GM19438 (cell line): ENCODE measurements at regions not wholly inside any gene's neighbourhood (a gene's known extent, or its start where the extent isn't known, plus 50 kb on each side); places are given as distances from the start of the nearest gene placed in this dataset.

Source experiments
- ATAC-seq: cut with Tn5 transposase; IDR thresholded peaks from one replicate; pipeline ENCODE4 v1.9.1; 2021; ENCODE audit warnings: low read depth; ENCODE audit not compliant: unreplicated experiment

- ATAC-seq: no peak
These were observed 244.2 kb upstream of the SALL3 start for GRCh38 chr18:78735131-78736014.

- ATAC-seq: no peak
These were observed 243.5 kb upstream of the SALL3 start for GRCh38 chr18:78736015-78736690.

DNA sequence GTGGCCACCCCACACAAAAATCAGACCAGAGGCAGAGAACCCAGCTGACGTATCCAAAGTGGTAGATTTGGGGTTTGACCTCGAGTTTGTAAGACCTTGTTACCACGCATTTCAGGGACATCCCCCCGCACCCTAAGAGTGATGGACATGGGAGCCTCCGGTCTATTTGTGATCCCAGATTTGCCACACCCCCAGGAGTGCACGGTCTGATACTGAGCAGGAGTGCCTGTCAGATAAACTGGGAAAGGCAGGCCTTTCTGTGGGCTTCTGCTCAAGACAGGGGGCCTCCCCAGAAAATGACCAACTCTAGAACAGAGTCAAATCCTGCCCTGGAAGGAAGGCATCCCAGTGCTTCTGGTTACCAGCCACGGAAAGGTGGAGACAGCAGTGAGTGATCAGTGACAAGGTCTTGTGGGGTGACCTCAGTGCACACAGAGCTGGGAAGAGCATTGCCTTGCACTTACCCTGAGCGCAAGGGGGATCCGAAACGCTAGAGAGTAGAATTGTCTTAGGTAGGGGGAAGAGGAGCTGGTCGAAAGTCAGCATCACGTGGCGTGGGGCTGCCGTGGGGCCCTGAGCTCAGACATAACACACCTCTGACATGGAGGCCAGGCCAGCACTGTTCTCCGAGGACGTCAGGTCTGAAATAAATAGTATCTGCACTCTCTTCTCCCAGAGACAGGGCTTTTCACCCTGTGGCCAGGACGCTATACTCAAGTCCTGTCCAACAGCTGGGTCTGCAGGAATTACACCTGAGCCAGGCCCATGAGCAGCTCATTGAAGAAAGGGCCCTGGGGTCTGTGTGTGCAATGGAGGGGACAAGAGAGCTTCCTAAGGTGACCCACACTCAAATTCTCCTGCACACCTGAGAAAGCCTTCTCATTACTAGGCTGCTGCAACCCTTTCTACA lies 242.4 kb upstream of the SALL3 start:
- no peak for ATAC-seq

- ATAC-seq: no peak
These were observed 241.4 kb upstream of the SALL3 start for GRCh38 chr18:78738076-78738690.

DNA sequence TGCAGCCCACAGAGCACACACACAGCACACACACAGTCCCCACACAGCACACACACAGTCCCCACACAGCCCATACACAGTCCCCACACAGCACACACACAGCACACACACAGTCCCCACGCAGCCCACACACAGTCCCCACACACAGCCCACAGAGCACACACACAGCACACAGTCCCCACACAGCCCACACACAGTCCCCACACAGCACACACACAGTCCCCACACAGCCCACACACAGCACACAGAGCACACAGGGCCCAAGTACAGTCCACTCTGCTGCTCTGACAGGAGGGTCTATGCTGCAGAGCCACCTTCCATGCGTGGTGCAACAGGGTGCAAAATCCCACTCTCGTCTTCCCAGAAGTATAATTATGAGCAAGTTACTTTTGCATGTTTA lies 240.5 kb upstream of the SALL3 start:
- ATAC-seq: no peak

- no peak for ATAC-seq
These were observed 239.5 kb upstream of the SALL3 start for GRCh38 chr18:78739882-78740677.

DNA sequence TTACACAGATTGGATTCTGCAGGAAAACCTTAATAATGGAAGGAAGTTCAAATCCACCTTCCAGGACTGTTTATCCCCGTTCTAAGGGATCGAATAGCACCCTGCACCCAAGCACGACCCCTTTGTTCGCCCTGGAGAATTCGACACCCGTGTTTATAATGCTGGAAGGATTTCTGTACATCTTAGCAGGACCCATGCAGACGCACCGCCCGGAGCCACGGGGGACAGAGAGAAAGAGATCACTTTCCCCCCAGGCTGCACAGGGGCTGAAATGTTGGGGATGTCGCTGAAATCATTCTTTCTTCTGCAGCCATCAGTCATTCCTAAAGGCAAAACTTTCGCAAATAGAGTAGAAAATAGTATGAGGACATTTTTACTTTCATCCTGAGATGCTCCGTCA lies 238.7 kb upstream of the SALL3 start:
- ATAC-seq: no peak

- no peak for ATAC-seq
These were observed 238.0 kb upstream of the SALL3 start for GRCh38 chr18:78741381-78742217.

GRCh38 chr18:78742218-78742745 lies 237.3 kb upstream of the SALL3 start:
- no peak for ATAC-seq

GRCh38 chr18:78743078-78743477 lies 236.5 kb upstream of the SALL3 start:
- no peak for ATAC-seq

GRCh38 chr18:78751664-78752063 lies 228.0 kb upstream of the SALL3 start:
- no peak for ATAC-seq

DNA sequence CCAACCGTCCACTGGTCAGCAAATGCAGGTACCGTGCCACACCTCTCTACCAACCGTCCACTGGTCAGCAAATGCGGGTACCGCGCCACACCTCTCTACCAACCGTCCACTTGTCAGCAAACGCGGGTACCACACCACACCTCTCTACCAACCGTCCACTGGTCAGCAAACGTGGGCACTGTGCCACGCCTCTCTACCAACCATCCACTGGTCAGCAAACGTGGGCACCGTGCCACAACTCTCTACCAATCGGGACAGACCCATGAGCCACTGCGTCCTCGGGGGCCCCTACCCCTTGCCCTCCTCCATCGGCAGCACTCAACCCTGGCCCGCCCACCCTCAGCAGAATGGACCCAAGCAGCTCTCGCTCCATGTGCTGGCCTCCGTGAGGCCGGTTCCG lies 226.4 kb upstream of the SALL3 start:
- no peak for ATAC-seq

DNA sequence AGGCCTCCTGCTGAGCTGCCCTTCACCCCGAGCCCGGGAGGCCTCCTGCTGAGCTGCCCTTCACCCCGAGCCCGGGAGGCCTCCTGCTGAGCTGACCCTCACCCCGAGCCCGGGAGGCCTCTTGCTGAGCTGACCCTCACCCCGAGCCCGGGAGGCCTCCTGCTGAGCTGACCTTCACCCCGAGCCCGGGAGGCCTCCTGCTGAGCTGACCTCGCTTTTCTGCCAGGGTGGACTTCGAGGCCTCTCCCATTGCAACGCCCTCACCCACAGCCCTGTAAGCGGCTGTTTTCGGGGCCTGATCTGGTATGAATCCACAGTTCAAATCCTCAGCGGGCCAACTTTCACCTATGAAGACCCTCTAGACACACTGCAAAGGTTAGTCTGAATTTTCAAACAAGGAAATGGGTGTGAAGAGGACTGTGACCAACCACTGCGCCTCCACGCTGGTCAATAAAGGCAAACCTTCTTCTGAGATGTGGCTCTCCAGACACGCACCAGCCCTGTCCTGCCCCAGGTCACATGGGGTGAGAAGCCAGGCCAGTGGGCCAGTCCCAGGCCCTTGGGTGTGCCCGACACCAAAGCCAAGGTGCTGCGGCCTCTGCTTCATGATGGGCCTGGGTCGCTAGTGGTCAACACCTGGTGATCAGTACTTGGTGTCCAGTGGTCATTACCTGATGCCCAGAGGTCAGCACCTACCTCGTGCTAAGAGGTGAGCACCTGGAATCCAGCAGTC lies 225.1 kb upstream of the SALL3 start:
- no peak for ATAC-seq

GRCh38 chr18:78757014-78757413 lies 222.6 kb upstream of the SALL3 start:
- ATAC-seq: no peak

GRCh38 chr18:78758496-78758895 lies 221.1 kb upstream of the SALL3 start:
- ATAC-seq: no peak

DNA sequence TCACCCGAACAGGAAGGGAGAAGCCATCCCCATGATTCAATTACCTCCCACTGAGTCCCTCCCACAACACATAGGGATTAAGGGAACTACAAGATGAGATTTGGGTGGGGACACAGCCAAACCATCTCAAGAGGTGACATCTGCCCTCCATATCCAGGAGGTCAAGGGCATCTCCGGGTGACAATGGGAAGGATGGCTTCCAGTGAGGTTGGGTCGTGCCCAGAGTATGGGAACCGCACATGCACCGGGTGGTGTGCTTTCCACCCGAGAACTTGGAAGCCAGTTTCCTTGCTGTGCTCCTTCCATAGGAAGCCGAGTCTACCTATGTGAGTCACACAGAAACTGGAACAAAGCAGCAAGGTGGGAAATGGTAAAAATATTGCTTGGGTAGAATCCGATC lies 216.9 kb upstream of the SALL3 start:
- ATAC-seq: no peak

DNA sequence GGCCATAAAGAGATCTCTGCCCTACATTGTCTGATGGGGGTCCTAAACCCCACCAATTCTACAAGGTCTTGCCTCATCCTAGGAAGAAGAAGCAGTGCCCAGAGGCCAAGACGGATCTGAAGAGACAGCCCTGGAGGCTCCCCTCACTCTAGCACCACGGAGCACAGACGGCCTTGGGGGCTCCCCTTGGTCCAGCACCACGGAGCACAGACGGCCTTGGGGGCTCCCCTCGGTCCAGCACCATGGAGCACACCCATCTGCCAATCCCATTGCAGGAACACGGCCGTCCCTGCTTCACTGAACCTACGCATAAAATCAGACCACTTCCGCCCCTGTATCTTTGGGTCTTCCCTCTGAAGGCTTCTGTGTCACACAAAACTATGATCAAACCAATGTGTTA lies 215.1 kb upstream of the SALL3 start:
- no peak for ATAC-seq

GRCh38 chr18:78765142-78765541 lies 214.5 kb upstream of the SALL3 start:
- no peak for ATAC-seq
